ENCODE measurements at regions not wholly inside any gene's neighbourhood (a gene's known extent, or its start where the extent isn't known, plus 50 kb on each side); places are given as distances from the start of the nearest gene placed in this dataset.

DNA sequence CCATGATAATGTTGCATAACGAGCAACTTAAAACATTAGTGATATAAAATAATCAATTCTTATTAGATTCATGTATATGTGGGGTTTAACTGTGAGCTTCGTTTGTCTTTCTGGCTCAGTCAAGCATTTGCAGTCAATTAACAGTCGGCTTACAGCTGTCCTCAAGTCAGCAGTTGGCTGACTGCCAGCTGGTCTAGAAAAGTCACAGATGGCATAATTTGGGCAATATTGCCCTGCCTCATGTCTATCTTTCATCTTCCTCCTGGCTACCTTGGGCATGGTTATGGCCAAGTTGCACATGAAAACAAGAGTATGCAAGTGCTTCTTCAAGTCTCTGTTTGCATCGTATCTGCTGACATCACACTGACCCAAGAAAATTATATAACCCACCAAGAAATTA, 186.1 kb upstream of the ZWINT start:
- TF ChIP-seq, protein P1, sequence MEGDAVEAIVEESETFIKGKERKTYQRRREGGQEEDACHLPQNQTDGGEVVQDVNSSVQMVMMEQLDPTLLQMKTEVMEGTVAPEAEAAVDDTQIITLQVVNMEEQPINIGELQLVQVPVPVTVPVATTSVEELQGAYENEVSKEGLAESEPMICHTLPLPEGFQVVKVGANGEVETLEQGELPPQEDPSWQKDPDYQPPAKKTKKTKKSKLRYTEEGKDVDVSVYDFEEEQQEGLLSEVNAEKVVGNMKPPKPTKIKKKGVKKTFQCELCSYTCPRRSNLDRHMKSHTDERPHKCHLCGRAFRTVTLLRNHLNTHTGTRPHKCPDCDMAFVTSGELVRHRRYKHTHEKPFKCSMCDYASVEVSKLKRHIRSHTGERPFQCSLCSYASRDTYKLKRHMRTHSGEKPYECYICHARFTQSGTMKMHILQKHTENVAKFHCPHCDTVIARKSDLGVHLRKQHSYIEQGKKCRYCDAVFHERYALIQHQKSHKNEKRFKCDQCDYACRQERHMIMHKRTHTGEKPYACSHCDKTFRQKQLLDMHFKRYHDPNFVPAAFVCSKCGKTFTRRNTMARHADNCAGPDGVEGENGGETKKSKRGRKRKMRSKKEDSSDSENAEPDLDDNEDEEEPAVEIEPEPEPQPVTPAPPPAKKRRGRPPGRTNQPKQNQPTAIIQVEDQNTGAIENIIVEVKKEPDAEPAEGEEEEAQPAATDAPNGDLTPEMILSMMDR (IDR thresholded peaks at IDR 0.05) = no peak
- TF ChIP-seq POLR2A (IDR thresholded peaks at IDR 0.05) = no peak
- TF ChIP-seq POLR2AphosphoS5 (IDR thresholded peaks at IDR 0.05) = no peak
- no peak for TF ChIP-seq EP300 (IDR thresholded peaks at IDR 0.05)

Measured in stomach (tissue), 4 donors.